ENCODE measurements at regions not wholly inside any gene's neighbourhood (a gene's known extent, or its start where the extent isn't known, plus 50 kb on each side); places are given as distances from the start of the nearest gene placed in this dataset.
"Not testable (repeated sequence)": the region's sequence is repeated elsewhere in the genome, so short reads cannot be mapped to it uniquely, and the experiment has no call there.

- H3K36me3 ChIP-seq (ENCODE audit: control insufficient read depth, insufficient read depth, low read length): no peaks in the 10 kb centered on the region
- H3K4me3 ChIP-seq (ENCODE audit: low read depth, low read length): no peak overlapping the region
- DNase-seq (ENCODE audit: low read depth): no peak
- no peaks in the 10 kb centered on the region for H3K27me3 ChIP-seq (ENCODE audit: control insufficient read depth, insufficient read depth, low read length)
- TF ChIP-seq CTCF (IDR thresholded peaks at IDR 0.05; ENCODE audit: insufficient read depth, low read length, poor library complexity, severe bottlenecking): no peak
Measured at GRCh38 chr15:58355973-58356372, 75.8 kb upstream of the LIPC start.

DNA sequence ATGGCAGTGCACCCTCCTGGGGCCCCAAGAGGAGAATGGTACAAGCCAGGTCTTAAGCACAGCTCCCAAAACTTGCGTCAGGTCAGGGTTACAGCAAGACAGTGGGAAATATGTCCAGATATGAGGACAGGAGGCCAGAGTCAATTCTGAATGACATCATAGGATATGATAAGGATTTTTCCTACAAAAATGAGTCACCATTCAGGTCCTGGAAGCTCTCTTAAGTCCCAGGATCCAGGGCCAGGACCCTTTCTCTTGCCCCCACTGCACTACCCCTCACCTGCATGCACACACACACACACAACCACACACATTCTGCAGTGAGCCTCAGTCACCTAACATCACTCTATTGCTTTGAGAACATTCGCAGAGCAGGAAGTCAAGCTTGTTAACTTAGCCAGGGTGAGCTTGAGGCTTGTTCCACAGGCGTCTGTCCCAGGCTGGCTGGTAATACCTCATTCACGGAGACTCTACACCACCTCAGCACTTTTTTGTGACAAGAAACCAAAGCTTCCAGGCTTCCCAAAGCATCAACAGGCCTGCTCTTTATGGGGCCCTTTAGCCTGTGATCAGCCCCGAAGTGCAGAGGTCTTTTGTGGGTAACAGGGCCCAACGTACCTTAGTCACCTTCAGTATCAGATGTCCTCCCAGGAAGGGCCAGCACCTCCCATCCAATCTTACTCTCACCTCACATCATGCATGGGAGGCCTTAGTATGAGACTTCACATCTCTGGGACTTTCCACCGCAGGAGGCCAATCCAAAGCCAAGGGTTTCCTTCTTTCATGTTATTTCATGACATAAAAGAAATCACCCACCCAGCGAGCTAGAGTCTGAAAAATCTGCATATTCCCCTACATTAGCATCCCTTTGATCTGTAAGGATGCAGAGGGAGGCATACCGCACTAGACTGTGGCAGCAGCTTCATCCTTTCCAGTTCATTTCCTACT lies 74.0 kb upstream of the LIPC start:
- H3K4me3 ChIP-seq (ENCODE audit: low read depth, low read length): no peak overlapping the region
- H3K27me3 ChIP-seq (ENCODE audit: control insufficient read depth, insufficient read depth, low read length): no peaks in the 10 kb centered on the region
- no peaks in the 10 kb centered on the region for H3K36me3 ChIP-seq (ENCODE audit: control insufficient read depth, insufficient read depth, low read length)
- TF ChIP-seq CTCF (IDR thresholded peaks at IDR 0.05; ENCODE audit: insufficient read depth, low read length, poor library complexity, severe bottlenecking): no peak
- no peak for DNase-seq (ENCODE audit: low read depth)

DNA sequence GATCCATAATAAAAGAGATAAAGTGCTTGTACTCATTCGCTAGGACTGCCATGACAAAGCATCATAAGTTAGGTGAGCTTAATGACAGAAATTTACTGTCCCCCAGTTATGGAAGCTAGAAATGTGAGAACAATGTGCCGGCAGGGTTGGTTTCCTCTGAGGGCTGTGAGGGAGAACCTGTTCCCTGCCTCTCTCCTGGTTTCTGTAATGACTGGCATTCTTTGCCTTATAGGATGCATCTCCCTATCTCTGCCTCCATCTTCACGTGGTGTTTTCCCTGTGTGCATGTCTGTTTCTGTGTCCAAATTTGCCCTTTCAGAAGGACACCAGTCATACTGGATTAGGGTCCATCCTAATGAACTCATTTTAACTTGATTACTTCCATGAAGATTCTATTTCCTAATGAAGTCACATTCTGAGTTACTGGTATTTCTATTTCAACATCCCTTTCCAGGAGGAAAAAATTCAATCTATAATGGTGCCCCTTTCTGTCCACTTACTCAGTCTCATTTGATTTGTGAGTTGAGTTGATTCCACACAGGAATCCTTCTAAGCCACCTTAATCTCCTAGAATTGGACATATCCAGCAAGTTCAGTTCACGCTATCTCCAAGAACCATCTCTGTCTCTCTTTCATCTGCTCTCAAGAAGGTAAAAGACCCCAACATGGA lies 71.2 kb upstream of the LIPC start:
- H3K4me3 ChIP-seq (ENCODE audit: low read depth, low read length): no peak overlapping the region
- H3K36me3 ChIP-seq (ENCODE audit: control insufficient read depth, insufficient read depth, low read length): no peaks in the 10 kb centered on the region
- no peak for DNase-seq (ENCODE audit: low read depth)
- TF ChIP-seq CTCF (IDR thresholded peaks at IDR 0.05; ENCODE audit: insufficient read depth, low read length, poor library complexity, severe bottlenecking): no peak
- no peaks in the 10 kb centered on the region for H3K27me3 ChIP-seq (ENCODE audit: control insufficient read depth, insufficient read depth, low read length)

DNA sequence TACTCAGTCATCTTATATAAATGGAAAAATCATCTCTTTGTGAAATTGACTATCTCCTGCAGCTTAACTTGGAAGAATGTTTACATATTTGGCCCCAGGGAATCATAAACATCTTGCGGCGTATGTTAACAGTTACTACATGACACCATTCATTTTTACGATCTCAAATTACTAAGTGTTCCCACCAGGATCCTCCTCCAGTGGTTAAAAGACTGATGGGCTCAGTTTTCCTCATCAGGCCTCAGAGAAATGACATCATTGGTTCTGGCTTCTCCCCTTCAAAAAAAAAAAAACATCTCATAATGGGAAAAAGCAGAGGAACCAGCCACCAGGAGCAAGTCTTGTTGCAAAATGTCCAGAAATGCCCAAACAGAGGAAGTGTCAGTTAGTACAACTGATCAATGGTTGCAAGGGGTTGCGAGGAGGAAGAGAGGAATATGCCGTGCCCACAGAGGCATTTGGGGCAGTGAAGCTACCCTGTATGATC lies 70.5 kb upstream of the LIPC start:
- no peak for TF ChIP-seq CTCF (IDR thresholded peaks at IDR 0.05; ENCODE audit: insufficient read depth, low read length, poor library complexity, severe bottlenecking)
- no peaks in the 10 kb centered on the region for H3K36me3 ChIP-seq (ENCODE audit: control insufficient read depth, insufficient read depth, low read length)
- H3K27me3 ChIP-seq (ENCODE audit: control insufficient read depth, insufficient read depth, low read length): no peaks in the 10 kb centered on the region
- H3K4me3 ChIP-seq (ENCODE audit: low read depth, low read length): no peak overlapping the region
- no peak for DNase-seq (ENCODE audit: low read depth)

DNA sequence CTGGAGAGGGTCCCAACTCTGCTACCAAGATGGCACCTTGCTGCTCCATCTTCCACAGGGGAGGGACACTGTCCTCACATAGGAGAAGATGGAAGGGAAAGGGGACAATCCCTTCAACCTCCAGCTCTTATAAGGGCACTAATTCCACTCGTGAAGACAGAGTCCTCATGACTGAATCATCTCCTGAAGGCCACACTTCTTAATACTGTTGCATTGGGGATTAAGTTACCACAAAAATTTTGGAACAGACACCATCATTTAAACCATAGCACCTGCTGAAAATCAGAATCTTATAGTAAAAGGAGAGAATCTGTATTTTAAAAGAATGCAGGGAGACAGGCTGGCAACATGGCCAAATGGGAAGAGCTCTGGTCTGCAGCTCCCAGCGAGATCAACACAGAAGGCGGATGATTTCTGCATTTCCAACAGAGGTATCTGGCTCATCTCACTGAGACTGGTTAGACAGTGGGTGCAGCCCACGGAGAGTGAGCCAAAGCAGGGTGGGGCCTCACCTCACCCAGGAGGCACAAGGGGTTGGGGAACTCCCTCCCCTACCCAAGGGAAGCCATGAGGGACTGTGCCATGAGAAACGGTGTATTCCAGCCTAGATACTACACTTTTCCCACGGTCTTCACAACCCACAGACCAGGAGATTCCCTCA lies 69.4 kb upstream of the LIPC start:
- no peak for TF ChIP-seq CTCF (IDR thresholded peaks at IDR 0.05; ENCODE audit: insufficient read depth, low read length, poor library complexity, severe bottlenecking)
- Histone ChIP-seq H3K4me3 (ENCODE audit: low read depth, low read length) (no peak overlapping the region), H3K27me3 (ENCODE audit: control insufficient read depth, insufficient read depth, low read length) (no peaks in the 10 kb centered on the region), H3K36me3 (ENCODE audit: control insufficient read depth, insufficient read depth, low read length) (no peaks in the 10 kb centered on the region)
- no peak for DNase-seq (ENCODE audit: low read depth)

DNA sequence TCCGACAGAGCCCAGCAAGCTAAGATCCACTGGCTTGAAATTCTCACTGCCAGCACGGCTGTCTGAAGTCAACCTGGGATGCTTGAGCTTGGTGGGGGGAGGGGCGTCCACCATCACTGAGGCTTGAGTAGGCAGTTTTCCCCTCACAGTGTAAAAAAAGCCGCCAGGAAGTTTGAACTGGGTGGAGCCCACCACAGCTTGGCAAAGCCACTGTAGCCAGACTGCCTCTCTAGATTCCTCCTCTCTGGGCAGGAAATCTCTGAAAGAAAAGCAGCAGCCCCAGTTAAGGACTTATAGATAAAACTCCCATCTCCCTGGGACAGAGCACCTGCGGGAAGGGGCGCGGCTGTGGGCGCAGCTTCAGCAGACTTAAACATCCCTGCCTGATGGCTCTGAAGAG lies 68.7 kb upstream of the LIPC start:
- not testable (repeated sequence) for H3K27me3 ChIP-seq (ENCODE audit: control insufficient read depth, insufficient read depth, low read length); DNase-seq (ENCODE audit: low read depth); H3K4me3 ChIP-seq (ENCODE audit: low read depth, low read length); H3K36me3 ChIP-seq (ENCODE audit: control insufficient read depth, insufficient read depth, low read length)

DNA sequence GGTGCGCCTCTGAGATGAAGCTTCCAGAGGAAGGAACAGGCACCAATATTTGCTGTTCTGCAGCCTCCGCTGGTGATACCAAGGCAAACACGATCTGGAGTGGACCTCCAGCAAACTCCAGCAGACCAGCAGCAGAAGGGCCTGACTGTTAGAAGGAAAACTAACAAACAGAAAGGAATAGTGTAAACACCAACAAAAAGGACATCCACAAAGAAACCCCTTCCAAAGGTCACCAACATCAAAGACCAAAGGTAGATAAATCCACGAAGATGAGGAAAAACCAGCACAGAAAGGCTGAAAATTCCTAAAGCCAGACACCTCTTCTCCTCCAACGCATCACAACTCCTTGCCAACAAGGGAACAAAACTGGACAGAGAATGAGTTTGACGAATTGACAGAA lies 68.1 kb upstream of the LIPC start:
- not testable (repeated sequence) for H3K4me3 ChIP-seq (ENCODE audit: low read depth, low read length); H3K27me3 ChIP-seq (ENCODE audit: control insufficient read depth, insufficient read depth, low read length); DNase-seq (ENCODE audit: low read depth); H3K36me3 ChIP-seq (ENCODE audit: control insufficient read depth, insufficient read depth, low read length)

DNA sequence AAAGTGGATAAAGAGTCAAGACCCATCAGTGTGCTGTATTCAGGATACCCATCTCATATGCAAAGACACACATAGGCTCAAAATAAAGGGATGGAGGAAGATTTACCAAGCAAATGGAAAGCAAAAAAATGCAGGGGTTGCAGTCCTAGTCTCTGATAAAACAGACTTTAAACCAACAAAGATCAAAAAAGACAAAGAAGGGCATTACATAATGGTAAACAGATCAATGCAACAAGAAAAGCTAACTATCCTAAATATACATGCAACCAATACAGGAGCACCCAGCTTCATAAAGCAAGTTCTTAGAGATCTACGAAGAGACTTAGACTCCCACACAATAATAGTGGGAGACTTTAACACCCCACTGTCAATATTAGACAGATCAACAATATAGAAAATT lies 66.7 kb upstream of the LIPC start:
- not testable (repeated sequence) for H3K4me3 ChIP-seq (ENCODE audit: low read depth, low read length); DNase-seq (ENCODE audit: low read depth); H3K27me3 ChIP-seq (ENCODE audit: control insufficient read depth, insufficient read depth, low read length); H3K36me3 ChIP-seq (ENCODE audit: control insufficient read depth, insufficient read depth, low read length)

All from kidney epithelial cell (primary cell).